PC-9 (cell line): ENCODE measurements at regions not wholly inside any gene's neighbourhood (a gene's known extent, or its start where the extent isn't known, plus 50 kb on each side); places are given as distances from the start of the nearest gene placed in this dataset.
"Not testable (repeated sequence)": the region's sequence is repeated elsewhere in the genome, so short reads cannot be mapped to it uniquely, and the experiment has no call there.

Source experiments
- BruUV-seq: library from RNA; stranded (reverse); fragments of 400-500 nt; replicated peaks from 2 replicates; lab custom pipeline; 2021; lab: Mats Ljungman, UMichigan
- CTCF ChIA-PET: fragments of 300-600 bp; sonication (Branson Sonifier 250); formaldehyde crosslinking; loops from one replicate; lab custom pipeline; 2022; ENCODE audit warnings: antibody characterized with exemption; lab: Charles Lee
- POLR2A ChIA-PET: fragments of 300-600 bp; sonication (Branson Sonifier 250); formaldehyde crosslinking; loops from one replicate; lab custom pipeline; 2022; ENCODE audit warnings: antibody characterized with exemption; ENCODE audit not compliant: unreplicated experiment; lab: Charles Lee
- DNase-seq, 2 experiments: peaks; one replicate each; pipeline versions ENCODE4 v3.0.0 to v3.0.0-alpha.2; 2015 to 2022; ENCODE audit warnings: mixed read lengths in 1 of 2
- H2AFZ ChIP-seq: fragments of 200-600 bp; sonication (generic); 2 replicates; pipeline ENCODE4 v1.8.1; 2017; ENCODE audit warnings: antibody characterized with exemption
- H3F3A ChIP-seq: fragments of 200-600 bp; sonication (generic); 2 replicates; pipeline ENCODE4 v1.8.1; 2017; ENCODE audit warnings: antibody characterized with exemption, mild to moderate bottlenecking, low read depth; ENCODE audit not compliant: insufficient read depth
- H3K27ac ChIP-seq: fragments of 200-600 bp; sonication (generic); 2 replicates; pipeline ENCODE4 v1.6.1; 2016; ENCODE audit warnings: mixed run types
- H3K27me3 ChIP-seq: fragments of 200-600 bp; sonication (generic); 2 replicates; pipeline ENCODE4 v1.6.1; 2016; ENCODE audit warnings: low read depth, mixed run types; ENCODE audit not compliant: insufficient read depth
- H3K36me3 ChIP-seq: fragments of 200-600 bp; sonication (generic); 2 replicates; pipeline ENCODE4 v1.6.1; 2016; ENCODE audit warnings: low read depth, mixed run types
- H3K4me1 ChIP-seq: fragments of 200-600 bp; sonication (generic); replicated peaks from 2 replicates; pipeline ENCODE4 v1.6.1; 2016; ENCODE audit warnings: mixed run types; ENCODE audit not compliant: insufficient read depth
- H3K4me2 ChIP-seq: fragments of 200-600 bp; sonication (generic); 2 replicates; pipeline ENCODE4 v1.6.1; 2017; ENCODE audit warnings: mixed run types
- H3K4me3 ChIP-seq: fragments of 200-600 bp; sonication (generic); 2 replicates; pipeline ENCODE4 v1.6.1; 2016; ENCODE audit warnings: mixed run types
- H3K79me2 ChIP-seq: fragments of 200-600 bp; sonication (generic); 2 replicates; pipeline ENCODE4 v1.6.1; 2017; ENCODE audit warnings: low read depth, mixed run types
- H3K9me2 ChIP-seq: fragments of 200-600 bp; sonication (generic); 2 replicates; pipeline ENCODE4 v1.8.1; 2017; ENCODE audit warnings: mild to moderate bottlenecking; ENCODE audit not compliant: insufficient read depth
- H3K9me3 ChIP-seq: fragments of 200-600 bp; sonication (generic); 2 replicates; pipeline ENCODE4 v1.8.1; 2016; ENCODE audit warnings: low read depth; ENCODE audit not compliant: insufficient read depth
- H4K20me1 ChIP-seq: fragments of 200-600 bp; sonication (generic); 2 replicates; pipeline ENCODE4 v1.8.1; 2017; ENCODE audit not compliant: insufficient read depth
- CTCF ChIP-seq: fragments of 200-600 bp; sonication (generic); conservative IDR thresholded peaks from 2 replicates; pipeline ENCODE4 v1.6.1; 2017; ENCODE audit warnings: mixed run types, antibody characterized with exemption, mild to moderate bottlenecking, moderate library complexity
- EZH2 ChIP-seq: fragments of 200-600 bp; sonication (generic); IDR thresholded peaks from 2 replicates; pipeline ENCODE4 v1.8.0; 2017; ENCODE audit warnings: antibody characterized with exemption, low read depth
- intact Hi-C: fragments of 100-400 bp; cut with micrococcal nuclease; formaldehyde crosslinking; loops from one replicate; pipeline ENCODE4 v1.10.0; 2022; ENCODE audit not compliant: unreplicated experiment

- Histone ChIP-seq H3K9me2 (no peaks in the 10 kb centered on the region), H3F3A (no peaks in the 10 kb centered on the region), H3K79me2 (no peaks in the 10 kb centered on the region), H3K36me3 (no peaks in the 10 kb centered on the region), H3K4me1 (no peaks in the 10 kb centered on the region), H3K9me3 (no peaks in the 10 kb centered on the region), H2AFZ (no peak overlapping the region), H4K20me1 (no peaks in the 10 kb centered on the region), H3K27ac (no peak overlapping the region), H3K27me3 (no peaks in the 10 kb centered on the region), H3K4me3 (no peak overlapping the region), H3K4me2 (peak overlapping the region; percentile 71; the same call in 1 of the 2 replicates)
- TF ChIP-seq EZH2 (no peak), CTCF (no peak)
- ChIA-PET CTCF (no interaction called here), POLR2A (no interaction called here)
- intact Hi-C loops: no loop called here
- BruUV-seq: no TSS peak
- DNase-seq: no peak
These were observed 756.5 kb downstream of the C4orf33 start for GRCh38 chr4:129852434-129852833.

GRCh38 chr4:129853685-129854467 is 757.9 kb downstream of the C4orf33 start:
- intact Hi-C loops, H3K4me1 ChIP-seq, H4K20me1 ChIP-seq, POLR2A ChIA-PET, H3K79me2 ChIP-seq, H3K9me3 ChIP-seq, CTCF ChIA-PET, H3F3A ChIP-seq, H3K36me3 ChIP-seq, H3K27me3 ChIP-seq, H3K9me2 ChIP-seq: not testable (repeated sequence)
- peak overlapping the region; percentile 71 for H3K4me2 ChIP-seq
- peak in 1 of 2 experiments; percentile 47 for DNase-seq
- H2AFZ ChIP-seq: peak overlapping the region; percentile 77
- BruUV-seq: TSS peak; percentile 24
- H3K4me3 ChIP-seq: peak overlapping the region; percentile 68
- H3K27ac ChIP-seq: 0 out of 2 replicates have a peak overlapping the region, but pooled peaks have one; percentile 34

GRCh38 chr4:129862461-129862860 is 766.5 kb downstream of the C4orf33 start:
- Histone ChIP-seq H3K9me2 (no peaks in the 10 kb centered on the region), H3K4me2 (no peak overlapping the region), H3F3A (no peaks in the 10 kb centered on the region), H2AFZ (no peak overlapping the region), H3K36me3 (no peaks in the 10 kb centered on the region), H3K27me3 (no peaks in the 10 kb centered on the region), H4K20me1 (no peaks in the 10 kb centered on the region), H3K9me3 (no peaks in the 10 kb centered on the region), H3K4me3 (no peak overlapping the region), H3K4me1 (no peaks in the 10 kb centered on the region), H3K27ac (no peak overlapping the region), H3K79me2 (no peaks in the 10 kb centered on the region)
- intact Hi-C loops: no loop called here
- DNase-seq: no peak
- POLR2A ChIA-PET: no interaction called here
- no TSS peak for BruUV-seq
- no peak for TF ChIP-seq CTCF
- TF ChIP-seq EZH2: no peak
- CTCF ChIA-PET: no interaction called here

- no peaks in the 10 kb centered on the region for H4K20me1 ChIP-seq
- H3K79me2 ChIP-seq: no peaks in the 10 kb centered on the region
- DNase-seq: no peak
- H3K4me2 ChIP-seq: no peak overlapping the region
- H3K9me3 ChIP-seq: no peaks in the 10 kb centered on the region
- ChIA-PET CTCF (no interaction called here), POLR2A (no interaction called here)
- H3K27ac ChIP-seq: no peak overlapping the region
- TF ChIP-seq EZH2: no peak
- TF ChIP-seq CTCF: no peak
- no peaks in the 10 kb centered on the region for H3K9me2 ChIP-seq
- no TSS peak for BruUV-seq
- no peaks in the 10 kb centered on the region for H3F3A ChIP-seq
- H2AFZ ChIP-seq: no peak overlapping the region
- intact Hi-C loops: no loop called here
- no peaks in the 10 kb centered on the region for H3K4me1 ChIP-seq
- H3K36me3 ChIP-seq: no peaks in the 10 kb centered on the region
- no peaks in the 10 kb centered on the region for H3K27me3 ChIP-seq
- H3K4me3 ChIP-seq: no peak overlapping the region
These were observed 767.3 kb downstream of the C4orf33 start for GRCh38 chr4:129863206-129863605.
